Endothelial cell of umbilical vein (primary cell): ENCODE measurements at regions not wholly inside any gene's neighbourhood (a gene's known extent, or its start where the extent isn't known, plus 50 kb on each side); places are given as distances from the start of the nearest gene placed in this dataset.

Source experiments
- BruUV-seq: library from RNA; stranded (reverse); fragments of 400-500 nt; replicated peaks from 2 replicates; lab custom pipeline; 2021; lab: Mats Ljungman, UMichigan
- CTCF ChIA-PET: fragments of 300-600, 350-600 bp; sonication (Branson Sonifier 250); formaldehyde crosslinking; loops from one replicate; lab custom pipeline; 2021; ENCODE audit warnings: antibody characterized with exemption, inconsistent platforms; lab: Charles Lee
- POLR2A ChIA-PET: fragments of 300-600, 350-600 bp; sonication (Branson Sonifier 250); formaldehyde crosslinking; loops from one replicate; lab custom pipeline; 2021; ENCODE audit warnings: antibody characterized with exemption, inconsistent platforms; lab: Charles Lee
- DNase-seq: peaks from one replicate; pipeline ENCODE4 v3.0.0-alpha.2; 2011; ENCODE audit warnings: low read depth, low spot score
- FAIRE-seq: peaks from 2 replicates; lab custom pipeline; 2011; peaks lifted over from hg19 to GRCh38; lab: Jason Lieb, UNC
- H2AFZ ChIP-seq: 2 replicates; pipeline ENCODE4 v1.6.0; 2012; ENCODE audit warnings: low read depth, low read length, control low read depth, inconsistent platforms
- H3K27ac ChIP-seq: 2 replicates; pipeline ENCODE4 v1.5.1; 2011; ENCODE audit warnings: low read depth, mild to moderate bottlenecking, control low read depth, low read length, moderate library complexity; ENCODE audit not compliant: insufficient read depth
- H3K27me3 ChIP-seq, 2 experiments: 2 replicates each; pipeline versions ENCODE4 v1.6.0 to v1.6.1; 2011; ENCODE audit warnings: low read length in 2 of 2, mixed read lengths in 1 of 2; ENCODE audit not compliant: control insufficient read depth in 2 of 2, insufficient read depth in 2 of 2
- H3K36me3 ChIP-seq, 2 experiments: 2 replicates in 1 of 2; 3 replicates in 1 of 2; pipeline ENCODE4 v1.5.1; 2011; ENCODE audit warnings: low read length in 2 of 2, mild to moderate bottlenecking in 1 of 2, moderate library complexity in 1 of 2; ENCODE audit not compliant: control insufficient read depth in 2 of 2, insufficient read depth in 2 of 2; ENCODE audit errors: extremely low read depth in 1 of 2
- H3K4me1 ChIP-seq: 3 replicates; pipeline ENCODE4 v1.5.1; 2011; ENCODE audit warnings: mild to moderate bottlenecking, low read length; ENCODE audit not compliant: control insufficient read depth, insufficient read depth; ENCODE audit errors: extremely low read depth
- H3K4me2 ChIP-seq: 2 replicates; pipeline ENCODE4 v1.6.1; 2011; ENCODE audit warnings: low read length, control low read depth, mixed read lengths; ENCODE audit not compliant: insufficient read depth
- H3K4me3 ChIP-seq, 3 experiments: fragments of 200-600 bp in 1 of 3; sonication (generic), shearing (Covaris generic) in 1 of 3; replicated peaks in 1 of 3; 2 replicates each; pipeline ENCODE4 v1.5.1; 2011 to 2016; ENCODE audit warnings: control low read depth in 3 of 3, low read length in 3 of 3, mild to moderate bottlenecking in 2 of 3, inconsistent platforms in 1 of 3, low read depth in 1 of 3, moderate library complexity in 1 of 3; ENCODE audit not compliant: insufficient read depth in 1 of 3
- H3K79me2 ChIP-seq: 2 replicates; pipeline ENCODE4 v1.6.0; 2012; ENCODE audit warnings: low read length, inconsistent platforms; ENCODE audit not compliant: control insufficient read depth, insufficient read depth
- H3K9ac ChIP-seq: replicated peaks from 2 replicates; pipeline ENCODE3; 2011; ENCODE audit warnings: low read length, control low read depth; ENCODE audit not compliant: insufficient read depth; ENCODE audit errors: extremely low read depth
- H3K9me1 ChIP-seq: replicated peaks from 3 replicates; pipeline ENCODE4 v1.6.0; 2011; ENCODE audit warnings: mild to moderate bottlenecking, low read length; ENCODE audit not compliant: control insufficient read depth, insufficient read depth; ENCODE audit errors: extremely low read depth
- H3K9me3 ChIP-seq: replicated peaks from 2 replicates; pipeline ENCODE4 v1.5.1; 2012; ENCODE audit warnings: low read length, inconsistent platforms; ENCODE audit not compliant: control insufficient read depth, insufficient read depth
- H4K20me1 ChIP-seq: replicated peaks from 2 replicates; pipeline ENCODE3; 2011; ENCODE audit warnings: mild to moderate bottlenecking, low read length; ENCODE audit not compliant: control insufficient read depth, insufficient read depth; ENCODE audit errors: extremely low read depth
- EZH2 ChIP-seq: IDR thresholded peaks from 2 replicates; pipeline ENCODE4 v1.6.1; 2012; ENCODE audit warnings: borderline replicate concordance, low read depth, mild to moderate bottlenecking, moderate library complexity, low read length, inconsistent platforms; ENCODE audit not compliant: severe bottlenecking
- FOS ChIP-seq: IDR thresholded peaks from 2 replicates; pipeline ENCODE4 v1.6.1; 2011; ENCODE audit warnings: mild to moderate bottlenecking, low read length, moderate library complexity, borderline replicate concordance; ENCODE audit not compliant: insufficient read depth
- GATA2 ChIP-seq: IDR thresholded peaks from 2 replicates; pipeline ENCODE4 v1.7.0; 2011; ENCODE audit warnings: low read depth, mild to moderate bottlenecking, moderate library complexity, mixed read lengths, low read length; ENCODE audit not compliant: insufficient read length, insufficient read depth
- JUN ChIP-seq: IDR thresholded peaks from 2 replicates; pipeline ENCODE4 v1.6.1; 2011; ENCODE audit warnings: borderline replicate concordance, low read depth; ENCODE audit not compliant: insufficient read length, insufficient read depth
- MYC ChIP-seq: IDR thresholded peaks from one replicate; pipeline ENCODE4 v1.6.1; 2011; ENCODE audit warnings: mild to moderate bottlenecking, low read depth, low read length
- POLR2A ChIP-seq: IDR thresholded peaks from 2 replicates; pipeline ENCODE4 v1.6.1; 2012; ENCODE audit warnings: low read depth, mild to moderate bottlenecking, control low read depth, low read length
- POLR2AphosphoS5 ChIP-seq: IDR thresholded peaks from 2 replicates; pipeline ENCODE4 v1.6.1; 2012; ENCODE audit warnings: low read depth, mild to moderate bottlenecking, control low read depth, low read length, moderate library complexity; ENCODE audit not compliant: insufficient read depth
- dilution Hi-C: fragments of 300-500 bp; cut with MboI; formaldehyde crosslinking; loops from one replicate; pipeline ENCODE4 v1.15.0; 2019; ENCODE audit warnings: low sequenced_read_pairs; ENCODE audit not compliant: extremely low pct_ligation_motif_present
- intact Hi-C: fragments of 100-400 bp; cut with micrococcal nuclease; formaldehyde crosslinking; loops from one replicate; pipeline ENCODE4 v1.10.0; 2022
- TF ChIP-seq, protein P1 (sequence below): IDR thresholded peaks from 2 replicates; pipeline ENCODE4 v1.6.1; 2011; ENCODE audit not compliant: insufficient read depth, insufficient read length
- TF ChIP-seq, protein P2 (sequence below), 2 donors: IDR thresholded peaks; 1 replicate in 1 of 2; 2 replicates in 1 of 2; pipeline ENCODE4 v1.5.1; 2011; ENCODE audit warnings: low read length in 2 of 2, mild to moderate bottlenecking in 2 of 2, moderate library complexity in 2 of 2, control low read depth in 1 of 2, inconsistent platforms in 1 of 2, low read depth in 1 of 2; ENCODE audit not compliant: insufficient read depth in 1 of 2; ENCODE audit errors: extremely low read depth in 1 of 2

DNA sequence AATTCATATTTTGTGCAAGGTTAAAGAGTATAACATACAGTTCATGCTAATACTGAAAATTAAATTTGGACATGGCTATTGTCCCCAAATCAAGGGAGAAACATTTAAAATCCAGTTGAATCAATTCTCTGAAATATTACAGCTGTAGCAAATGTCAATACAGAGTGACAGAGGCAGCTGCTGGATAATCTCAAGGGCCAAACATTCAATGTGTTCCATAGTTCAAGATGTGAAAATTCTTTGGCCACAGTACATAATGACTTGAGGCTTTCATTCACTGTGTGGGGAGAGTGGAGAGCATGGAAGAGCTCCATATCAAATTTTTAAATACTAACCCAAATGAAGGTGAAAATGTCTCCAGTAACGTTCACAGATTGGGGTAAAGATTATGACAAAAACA is 1192.8 kb upstream of the CADM2 start:
- Histone ChIP-seq H3K79me2 (no peaks in the 10 kb centered on the region), H3K27me3 (no peaks in the 10 kb centered on the region), H3K9ac (no peak overlapping the region), H3K4me2 (no peak overlapping the region), H2AFZ (no peak overlapping the region), H3K9me1 (no peaks in the 10 kb centered on the region), H3K9me3 (no peaks in the 10 kb centered on the region), H3K4me3 (no peak overlapping the region), H3K27ac (no peak overlapping the region), H4K20me1 (no peaks in the 10 kb centered on the region), H3K36me3 (no peaks in the 10 kb centered on the region), H3K4me1 (no peaks in the 10 kb centered on the region)
- DNase-seq (no peak), FAIRE-seq (no peak)
- intact Hi-C loops: no loop called here
- BruUV-seq: no TSS peak
- TF ChIP-seq FOS (no peak), MYC (no peak), POLR2AphosphoS5 (no peak), GATA2 (no peak), JUN (no peak), POLR2A (no peak)
- TF ChIP-seq, protein P1, sequence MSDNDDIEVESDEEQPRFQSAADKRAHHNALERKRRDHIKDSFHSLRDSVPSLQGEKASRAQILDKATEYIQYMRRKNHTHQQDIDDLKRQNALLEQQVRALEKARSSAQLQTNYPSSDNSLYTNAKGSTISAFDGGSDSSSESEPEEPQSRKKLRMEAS: no peak
- ChIA-PET CTCF (no interaction called here), POLR2A (no interaction called here)
- dilution Hi-C loops: no loop called here

DNA sequence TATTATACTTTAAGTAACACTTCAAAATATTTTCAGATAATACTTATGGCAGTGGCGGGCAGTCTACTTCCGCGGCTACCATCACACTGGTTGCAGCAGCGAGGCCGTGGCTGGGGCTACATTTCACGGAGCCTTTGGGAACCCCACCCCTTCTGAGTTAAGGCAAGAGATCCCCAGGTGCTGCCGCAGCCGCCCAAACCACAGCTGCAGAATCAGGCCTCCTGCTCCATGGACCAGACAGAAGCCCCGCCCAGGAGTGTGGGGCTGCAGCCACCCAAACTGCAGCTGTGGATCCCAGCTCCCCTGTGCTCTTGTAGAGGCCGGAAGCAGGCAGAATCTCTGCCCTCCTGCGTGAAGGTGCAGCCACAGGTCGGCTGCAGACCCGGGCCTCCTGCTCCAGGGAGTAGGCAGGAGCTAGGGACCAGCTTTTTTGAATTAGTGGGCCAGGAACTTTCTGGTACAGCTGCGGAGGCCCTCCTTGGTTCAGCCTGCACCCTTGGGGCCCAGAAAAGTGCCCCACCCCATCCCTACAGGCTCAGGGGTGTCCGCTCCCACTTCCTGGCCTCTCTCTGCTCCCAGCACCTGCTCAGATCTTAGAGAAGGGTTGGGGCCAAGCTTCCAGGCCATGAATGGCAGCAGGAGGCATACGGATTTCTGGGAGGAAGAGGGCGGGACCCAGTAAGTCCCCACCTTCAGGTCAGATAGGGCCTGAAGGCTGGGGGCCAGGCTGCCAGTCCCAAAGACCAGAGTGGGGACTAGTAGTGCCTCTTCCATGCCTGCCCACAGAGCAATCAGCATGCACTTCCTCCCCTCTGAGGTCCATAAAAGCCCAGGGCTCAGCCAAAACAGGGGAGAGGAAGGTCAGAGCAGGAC is 1188.8 kb upstream of the CADM2 start:
- CTCF ChIA-PET: no interaction called here
- POLR2A ChIA-PET: no interaction called here
- Histone ChIP-seq H3K36me3 (no peaks in the 10 kb centered on the region), H4K20me1 (no peaks in the 10 kb centered on the region), H3K9ac (no peak overlapping the region), H3K9me1 (no peaks in the 10 kb centered on the region), H3K27me3 (no peaks in the 10 kb centered on the region), H3K4me3 (no peak overlapping the region), H3K27ac (no peak overlapping the region), H2AFZ (no peak overlapping the region), H3K4me1 (no peaks in the 10 kb centered on the region), H3K4me2 (no peak overlapping the region), H3K9me3 (no peaks in the 10 kb centered on the region), H3K79me2 (no peaks in the 10 kb centered on the region)
- TF ChIP-seq, protein P2, sequence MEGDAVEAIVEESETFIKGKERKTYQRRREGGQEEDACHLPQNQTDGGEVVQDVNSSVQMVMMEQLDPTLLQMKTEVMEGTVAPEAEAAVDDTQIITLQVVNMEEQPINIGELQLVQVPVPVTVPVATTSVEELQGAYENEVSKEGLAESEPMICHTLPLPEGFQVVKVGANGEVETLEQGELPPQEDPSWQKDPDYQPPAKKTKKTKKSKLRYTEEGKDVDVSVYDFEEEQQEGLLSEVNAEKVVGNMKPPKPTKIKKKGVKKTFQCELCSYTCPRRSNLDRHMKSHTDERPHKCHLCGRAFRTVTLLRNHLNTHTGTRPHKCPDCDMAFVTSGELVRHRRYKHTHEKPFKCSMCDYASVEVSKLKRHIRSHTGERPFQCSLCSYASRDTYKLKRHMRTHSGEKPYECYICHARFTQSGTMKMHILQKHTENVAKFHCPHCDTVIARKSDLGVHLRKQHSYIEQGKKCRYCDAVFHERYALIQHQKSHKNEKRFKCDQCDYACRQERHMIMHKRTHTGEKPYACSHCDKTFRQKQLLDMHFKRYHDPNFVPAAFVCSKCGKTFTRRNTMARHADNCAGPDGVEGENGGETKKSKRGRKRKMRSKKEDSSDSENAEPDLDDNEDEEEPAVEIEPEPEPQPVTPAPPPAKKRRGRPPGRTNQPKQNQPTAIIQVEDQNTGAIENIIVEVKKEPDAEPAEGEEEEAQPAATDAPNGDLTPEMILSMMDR (IDR thresholded peaks at IDR 0.05; ENCODE audit: extremely low read depth in 1 of 2, insufficient read depth in 1 of 2, low read depth in 1 of 2, low read length in 2 of 2): no peak
- TF ChIP-seq MYC (no peak), EZH2 (no peak), FOS (no peak), GATA2 (no peak), JUN (no peak), POLR2AphosphoS5 (no peak), POLR2A (no peak)
- TF ChIP-seq, protein P1: no peak
- DNase-seq (no peak), FAIRE-seq (no peak)
- intact Hi-C loops (no loop called here), dilution Hi-C loops (no loop called here)
- no TSS peak for BruUV-seq
